ENCODE measurements at regions not wholly inside any gene's neighbourhood (a gene's known extent, or its start where the extent isn't known, plus 50 kb on each side); places are given as distances from the start of the nearest gene placed in this dataset.
"Not testable (repeated sequence)": the region's sequence is repeated elsewhere in the genome, so short reads cannot be mapped to it uniquely, and the experiment has no call there.

DNA sequence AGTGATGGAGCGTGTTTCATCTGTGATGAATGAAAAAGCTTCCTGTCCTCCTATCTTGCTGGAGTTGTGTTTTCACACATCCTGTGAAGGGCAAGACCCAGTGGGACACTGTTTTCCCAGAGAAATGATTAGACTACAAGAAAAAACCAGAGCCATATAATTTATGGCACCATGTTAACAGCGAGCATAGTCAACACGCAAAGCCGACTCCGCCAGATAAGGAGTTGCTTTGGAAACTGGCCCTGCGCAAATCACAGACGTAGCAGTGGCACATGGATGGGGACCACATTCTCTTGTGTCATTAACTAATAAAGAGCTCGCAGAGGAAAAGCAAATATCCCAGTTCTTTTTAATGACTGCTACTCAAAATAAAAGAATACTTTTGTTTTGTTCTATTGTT is 471.2 kb upstream of the RUNX1 start:
- Histone ChIP-seq H3K4me3 (no peak overlapping the region), H3K27me3 (no peaks in the 10 kb centered on the region), H3K4me1 (no peaks in the 10 kb centered on the region), H3K27ac (no peak overlapping the region), H3K36me3 (no peaks in the 10 kb centered on the region), H3K9me3 (no peaks in the 10 kb centered on the region)
- WGBS: 79% methylated on average over 8 of the region's 8 CpGs
- DNase-seq (ENCODE audit: low spot score in 2 of 2): no peak
- no peak for TF ChIP-seq POLR2A (IDR thresholded peaks at IDR 0.05)
- TF ChIP-seq, protein P1, sequence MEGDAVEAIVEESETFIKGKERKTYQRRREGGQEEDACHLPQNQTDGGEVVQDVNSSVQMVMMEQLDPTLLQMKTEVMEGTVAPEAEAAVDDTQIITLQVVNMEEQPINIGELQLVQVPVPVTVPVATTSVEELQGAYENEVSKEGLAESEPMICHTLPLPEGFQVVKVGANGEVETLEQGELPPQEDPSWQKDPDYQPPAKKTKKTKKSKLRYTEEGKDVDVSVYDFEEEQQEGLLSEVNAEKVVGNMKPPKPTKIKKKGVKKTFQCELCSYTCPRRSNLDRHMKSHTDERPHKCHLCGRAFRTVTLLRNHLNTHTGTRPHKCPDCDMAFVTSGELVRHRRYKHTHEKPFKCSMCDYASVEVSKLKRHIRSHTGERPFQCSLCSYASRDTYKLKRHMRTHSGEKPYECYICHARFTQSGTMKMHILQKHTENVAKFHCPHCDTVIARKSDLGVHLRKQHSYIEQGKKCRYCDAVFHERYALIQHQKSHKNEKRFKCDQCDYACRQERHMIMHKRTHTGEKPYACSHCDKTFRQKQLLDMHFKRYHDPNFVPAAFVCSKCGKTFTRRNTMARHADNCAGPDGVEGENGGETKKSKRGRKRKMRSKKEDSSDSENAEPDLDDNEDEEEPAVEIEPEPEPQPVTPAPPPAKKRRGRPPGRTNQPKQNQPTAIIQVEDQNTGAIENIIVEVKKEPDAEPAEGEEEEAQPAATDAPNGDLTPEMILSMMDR (IDR thresholded peaks at IDR 0.05): no peak
- TF ChIP-seq POLR2AphosphoS5 (IDR thresholded peaks at IDR 0.05): no peak
- TF ChIP-seq EP300 (IDR thresholded peaks at IDR 0.05): no peak

- Histone ChIP-seq H3K27ac (no peak overlapping the region), H3K36me3 (no peaks in the 10 kb centered on the region), H3K27me3 (no peaks in the 10 kb centered on the region), H3K4me3 (no peak overlapping the region), H3K4me1 (no peaks in the 10 kb centered on the region), H3K9me3 (no peaks in the 10 kb centered on the region)
- no peak for DNase-seq (ENCODE audit: low spot score in 2 of 2)
- 80% methylated on average over 6 of the region's 6 CpGs for WGBS
- no peak for TF ChIP-seq POLR2AphosphoS5 (IDR thresholded peaks at IDR 0.05)
- TF ChIP-seq, protein P1 (IDR thresholded peaks at IDR 0.05): no peak
- TF ChIP-seq POLR2A (IDR thresholded peaks at IDR 0.05): no peak
- no peak for TF ChIP-seq EP300 (IDR thresholded peaks at IDR 0.05)
These were observed 468.8 kb upstream of the RUNX1 start for GRCh38 chr21:35517865-35518264.

DNA sequence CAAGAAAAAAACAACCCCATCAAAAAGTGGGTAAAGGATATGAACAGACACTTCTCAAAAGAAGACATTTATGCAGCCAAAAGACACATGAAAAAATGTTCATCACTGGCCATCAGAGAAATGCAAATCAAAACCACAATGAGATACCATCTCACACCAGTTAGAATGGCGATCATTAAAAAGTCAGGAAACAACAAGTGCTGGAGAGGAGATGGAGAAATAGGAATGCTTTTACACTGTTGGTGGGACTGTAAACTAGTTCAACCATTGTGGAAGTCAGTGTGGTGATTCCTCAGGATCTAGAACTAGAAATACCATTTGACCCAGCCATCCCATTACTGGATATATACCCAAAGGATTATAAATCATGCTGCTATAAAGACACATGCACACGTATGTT is 467.2 kb upstream of the RUNX1 start:
- H3K4me1 ChIP-seq; DNase-seq (ENCODE audit: low spot score in 2 of 2); H3K27ac ChIP-seq; H3K9me3 ChIP-seq; H3K27me3 ChIP-seq; H3K36me3 ChIP-seq; H3K4me3 ChIP-seq: not testable (repeated sequence)
- WGBS: 84% methylated on average over 2 of the region's 2 CpGs

DNA sequence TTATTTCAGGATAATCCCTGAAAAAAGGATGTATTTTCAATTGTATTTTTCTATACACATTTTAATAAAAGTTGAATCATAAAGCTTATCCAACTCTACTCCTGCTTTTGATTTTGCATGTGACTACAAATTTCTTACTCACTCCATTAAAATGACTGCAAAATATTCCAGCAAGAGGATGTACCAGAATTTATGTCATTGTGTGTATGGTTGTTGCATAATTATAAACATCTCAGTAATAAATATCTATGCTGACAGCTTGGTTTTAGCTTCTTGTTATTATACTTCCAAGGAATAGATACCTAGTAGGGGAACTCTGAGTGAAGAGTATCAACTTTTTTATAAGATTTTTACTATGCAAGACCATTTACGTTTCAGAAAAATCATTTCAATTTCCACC is 463.2 kb upstream of the RUNX1 start:
- Histone ChIP-seq H3K9me3 (no peaks in the 10 kb centered on the region), H3K4me1 (no peaks in the 10 kb centered on the region), H3K27ac (no peak overlapping the region), H3K27me3 (no peaks in the 10 kb centered on the region), H3K36me3 (no peaks in the 10 kb centered on the region), H3K4me3 (no peak overlapping the region)
- no peak for TF ChIP-seq POLR2A (IDR thresholded peaks at IDR 0.05)
- TF ChIP-seq, protein P1 (IDR thresholded peaks at IDR 0.05): no peak
- no peak for TF ChIP-seq POLR2AphosphoS5 (IDR thresholded peaks at IDR 0.05)
- no peak for TF ChIP-seq EP300 (IDR thresholded peaks at IDR 0.05)
- 83% methylated on average over 1 of the region's 1 CpG for WGBS
- DNase-seq (ENCODE audit: low spot score in 2 of 2): no peak

DNA sequence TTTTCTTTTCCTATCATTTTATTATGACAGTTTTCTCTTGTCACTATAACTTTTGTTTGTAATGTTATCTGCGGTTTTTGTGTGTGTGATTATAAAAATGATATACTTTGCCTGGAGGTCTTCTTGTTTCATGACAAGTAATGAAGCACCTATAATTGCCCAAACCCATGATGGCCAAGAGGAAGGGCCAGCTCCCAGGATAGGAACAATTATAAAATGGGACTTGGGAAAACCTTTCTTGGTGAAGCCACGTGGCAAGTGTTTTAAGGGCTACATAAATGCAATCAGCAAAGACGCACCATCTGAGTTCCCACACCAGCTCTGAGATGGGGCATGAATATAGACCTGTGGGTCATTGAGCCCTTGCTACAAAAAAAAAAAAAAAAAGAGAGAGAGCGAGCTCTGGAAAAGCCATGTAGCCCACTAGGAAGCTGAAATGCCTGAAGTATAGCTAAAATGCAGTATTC is 462.6 kb upstream of the RUNX1 start:
- no peak for DNase-seq (ENCODE audit: low spot score in 2 of 2)
- Histone ChIP-seq H3K27me3 (no peaks in the 10 kb centered on the region), H3K4me1 (no peaks in the 10 kb centered on the region), H3K9me3 (no peaks in the 10 kb centered on the region), H3K27ac (no peak overlapping the region), H3K36me3 (no peaks in the 10 kb centered on the region), H3K4me3 (no peak overlapping the region)
- TF ChIP-seq POLR2AphosphoS5 (IDR thresholded peaks at IDR 0.05): no peak
- WGBS: 71% methylated on average over 4 of the region's 4 CpGs

GRCh38 chr21:35510957-35511695 is 462.0 kb upstream of the RUNX1 start:
- H3K36me3 ChIP-seq: no peaks in the 10 kb centered on the region
- H3K27me3 ChIP-seq: no peaks in the 10 kb centered on the region
- no peaks in the 10 kb centered on the region for H3K9me3 ChIP-seq
- no peak overlapping the region for H3K27ac ChIP-seq
- H3K4me3 ChIP-seq: no peak overlapping the region
- no peak for DNase-seq (ENCODE audit: low spot score in 2 of 2)
- H3K4me1 ChIP-seq: peaks cover 4% of the 10 kb centered on the region
- TF ChIP-seq EP300 (IDR thresholded peaks at IDR 0.05) (no peak), POLR2A (IDR thresholded peaks at IDR 0.05) (no peak), POLR2AphosphoS5 (IDR thresholded peaks at IDR 0.05) (no peak)
- TF ChIP-seq, protein P1 (IDR thresholded peaks at IDR 0.05): no peak
- WGBS: 58% methylated on average over 6 of the region's 6 CpGs

Measured in suprapubic skin (tissue), 4 donors.